CD14-positive monocyte (primary cell): ENCODE measurements at regions not wholly inside any gene's neighbourhood (a gene's known extent, or its start where the extent isn't known, plus 50 kb on each side); places are given as distances from the start of the nearest gene placed in this dataset.

ENCODE experiments used
- DNase-seq, 3 donors: peaks; one replicate each; pipeline ENCODE4 v3.0.0-alpha.2; 2011 to 2022
- H2AFZ ChIP-seq: 2 replicates; pipeline ENCODE4 v1.6.0; 2012; ENCODE audit warnings: mild to moderate bottlenecking, low read depth, low read length, inconsistent platforms; ENCODE audit not compliant: insufficient read depth, poor library complexity, severe bottlenecking
- H3K27ac ChIP-seq, 2 donors: 1 replicate in 1 of 2; 2 replicates in 1 of 2; pipeline ENCODE4 v1.5.1; 2012 to 2013; ENCODE audit warnings: low read length in 2 of 2, control low read depth in 1 of 2, inconsistent platforms in 1 of 2, low read depth in 1 of 2, mild to moderate bottlenecking in 1 of 2
- H3K27me3 ChIP-seq, 2 donors: one replicate each; pipeline versions ENCODE4 v1.6.0 to v1.6.1; 2011 to 2013; ENCODE audit warnings: low read length in 2 of 2; ENCODE audit not compliant: control insufficient read depth in 2 of 2, insufficient read depth in 2 of 2
- H3K36me3 ChIP-seq, 2 donors: replicated peaks in 1 of 2; 1 replicate in 1 of 2; 2 replicates in 1 of 2; pipeline versions ENCODE4 v1.5.1 to v1.6.1; 2012 to 2013; ENCODE audit warnings: low read length in 2 of 2, control low read depth in 1 of 2, inconsistent platforms in 1 of 2, mild to moderate bottlenecking in 1 of 2; ENCODE audit not compliant: insufficient read depth in 2 of 2, control insufficient read depth in 1 of 2
- H3K4me1 ChIP-seq, 2 donors: 1 replicate in 1 of 2; 2 replicates in 1 of 2; pipeline versions ENCODE4 v1.5.1 to v1.6.1; 2012 to 2013; ENCODE audit warnings: low read length in 2 of 2, control low read depth in 1 of 2, inconsistent platforms in 1 of 2, mild to moderate bottlenecking in 1 of 2, moderate library complexity in 1 of 2; ENCODE audit not compliant: insufficient read depth in 2 of 2, control insufficient read depth in 1 of 2
- H3K4me2 ChIP-seq: replicated peaks from 2 replicates; pipeline ENCODE3; 2012; ENCODE audit warnings: low read length, moderate library complexity, mild to moderate bottlenecking; ENCODE audit not compliant: poor library complexity, severe bottlenecking; ENCODE audit errors: extremely low read depth
- H3K4me3 ChIP-seq, 3 experiments: fragments of 200-600 bp in 1 of 3; sonication (generic) in 1 of 3; replicated peaks in 1 of 3; 1 replicate in 2 of 3; 2 replicates in 1 of 3; pipeline ENCODE4 v1.5.1; 2011 to 2013; ENCODE audit warnings: low read length in 3 of 3, mild to moderate bottlenecking in 3 of 3, control low read depth in 2 of 3, low read depth in 2 of 3, inconsistent platforms in 1 of 3, moderate library complexity in 1 of 3
- H3K79me2 ChIP-seq: 2 replicates; pipeline ENCODE4 v1.6.0; 2012; ENCODE audit warnings: mild to moderate bottlenecking, control low read depth, inconsistent platforms, low read length, moderate library complexity; ENCODE audit not compliant: insufficient read depth
- H3K9ac ChIP-seq: 2 replicates; pipeline ENCODE4 v1.6.0; 2017; ENCODE audit warnings: low read length, mild to moderate bottlenecking; ENCODE audit not compliant: insufficient read depth, poor library complexity, severe bottlenecking
- H3K9me3 ChIP-seq, 2 donors: replicated peaks in 1 of 2; 1 replicate in 1 of 2; 2 replicates in 1 of 2; pipeline versions ENCODE4 v1.5.1 to v1.6.1; 2012 to 2013; ENCODE audit warnings: low read length in 2 of 2, control low read depth in 1 of 2; ENCODE audit not compliant: control insufficient read depth in 1 of 2, insufficient read depth in 1 of 2
- H4K20me1 ChIP-seq: 2 replicates; pipeline ENCODE4 v1.6.0; 2012; ENCODE audit warnings: mild to moderate bottlenecking, low read length, control low read depth, moderate library complexity; ENCODE audit not compliant: insufficient read depth
- H3K27ac Mint-ChIP-seq, 7 donors: one replicate each; pipeline ENCODE4 v1.8.0; 2020; ENCODE audit warnings: mild to moderate bottlenecking in 7 of 7, mixed read lengths in 7 of 7, moderate library complexity in 6 of 7, inconsistent platforms in 2 of 7
- H3K27me3 Mint-ChIP-seq, 3 donors: one replicate each; pipeline ENCODE4 v1.8.0; 2021 to 2022; ENCODE audit warnings: low read depth in 3 of 3, mild to moderate bottlenecking in 3 of 3, mixed read lengths in 3 of 3, moderate library complexity in 3 of 3, inconsistent platforms in 1 of 3
- H3K36me3 Mint-ChIP-seq, 2 donors: one replicate each; pipeline ENCODE4 v1.8.0; 2020; ENCODE audit warnings: mixed read lengths in 2 of 2, inconsistent platforms in 1 of 2, mild to moderate bottlenecking in 1 of 2
- H3K4me1 Mint-ChIP-seq: one replicate; pipeline ENCODE4 v1.8.0; 2020; ENCODE audit warnings: mild to moderate bottlenecking, mixed read lengths
- H3K4me3 Mint-ChIP-seq, 2 donors: one replicate each; pipeline ENCODE4 v1.8.0; 2020; ENCODE audit warnings: mild to moderate bottlenecking in 2 of 2, mixed read lengths in 2 of 2, moderate library complexity in 1 of 2
- H3K9me3 Mint-ChIP-seq, 7 donors: one replicate each; pipeline ENCODE4 v1.8.0; 2020 to 2022; ENCODE audit warnings: mixed read lengths in 7 of 7, mild to moderate bottlenecking in 6 of 7, moderate library complexity in 6 of 7, inconsistent platforms in 2 of 7
- CTCF ChIP-seq: fragments of 200-600 bp; IDR thresholded peaks from one replicate; pipeline ENCODE4 v1.8.0; 2022; ENCODE audit warnings: antibody characterized with exemption, mild to moderate bottlenecking
- WGBS: methylation state at CpG from one replicate; pipeline ENCODE4 v1.1.5; 2013; ENCODE audit warnings: missing lambda C conversion rate; ENCODE audit not compliant: insufficient coverage; 5-methylcytosine and 5-hydroxymethylcytosine counted together
- intact Hi-C, 2 donors: fragments of 100-400 bp; cut with micrococcal nuclease; formaldehyde crosslinking; loops; one replicate each; pipeline versions ENCODE4 v1.15.0 to v1.15.1; 2023

GRCh38 chr11:81092522-81092921 lies 1641.1 kb downstream of the FAM181B start:
- intact Hi-C loops: no loop called here
- no peak overlapping the region for H3K4me3 Mint-ChIP-seq
- H3K4me1 ChIP-seq: no peaks in the 10 kb centered on the region
- H3K27ac ChIP-seq: no peak overlapping the region
- H3K4me1 Mint-ChIP-seq: no peaks in the 10 kb centered on the region
- no peaks in the 10 kb centered on the region for H3K79me2 ChIP-seq
- H3K36me3 Mint-ChIP-seq: no peaks in the 10 kb centered on the region
- no peaks in the 10 kb centered on the region for H4K20me1 ChIP-seq
- H3K9ac ChIP-seq: no peak overlapping the region
- H3K27me3 ChIP-seq: no peaks in the 10 kb centered on the region
- H3K9me3 Mint-ChIP-seq: peaks cover 0 to 4% (median 2%) of the 10 kb centered on the region in 7 donors
- H3K9me3 ChIP-seq: no peaks in the 10 kb centered on the region
- H3K27me3 Mint-ChIP-seq: no peaks in the 10 kb centered on the region
- H3K27ac Mint-ChIP-seq: no peak overlapping the region
- DNase-seq: no peak
- H3K4me3 ChIP-seq: no peak overlapping the region
- no peaks in the 10 kb centered on the region for H3K36me3 ChIP-seq
- no peak overlapping the region for H2AFZ ChIP-seq
- no peak overlapping the region for H3K4me2 ChIP-seq
- no peak for TF ChIP-seq CTCF

GRCh38 chr11:81089242-81089641 lies 1644.4 kb downstream of the FAM181B start:
- Histone ChIP-seq H3K27ac (no peak overlapping the region), H3K4me3 (no peak overlapping the region), H3K4me1 (no peaks in the 10 kb centered on the region), H3K9ac (no peak overlapping the region), H3K9me3 (peaks cover 6 to 7% of the 10 kb centered on the region in 2 donors), H3K4me2 (no peak overlapping the region), H4K20me1 (no peaks in the 10 kb centered on the region), H3K79me2 (no peaks in the 10 kb centered on the region), H3K27me3 (no peaks in the 10 kb centered on the region), H2AFZ (no peak overlapping the region), H3K36me3 (no peaks in the 10 kb centered on the region)
- H3K9me3 Mint-ChIP-seq: peaks cover 0 to 5% (median 3%) of the 10 kb centered on the region in 7 donors
- WGBS: 100% methylated on average over 3 of the region's 4 CpGs
- no peak overlapping the region for H3K27ac Mint-ChIP-seq
- DNase-seq: no peak
- TF ChIP-seq CTCF: no peak
- intact Hi-C loops: no loop called here
- H3K4me3 Mint-ChIP-seq: no peak overlapping the region
- H3K4me1 Mint-ChIP-seq: no peaks in the 10 kb centered on the region
- H3K36me3 Mint-ChIP-seq: no peaks in the 10 kb centered on the region
- H3K27me3 Mint-ChIP-seq: no peaks in the 10 kb centered on the region
